Activated T-cell treated with anti-CD3 and anti-CD28 coated beads, Interleukin-2, amount 50 U/mL, for 4 hours (primary cell): ENCODE measurements at regions not wholly inside any gene's neighbourhood (a gene's known extent, or its start where the extent isn't known, plus 50 kb on each side); places are given as distances from the start of the nearest gene placed in this dataset.
"Not testable (repeated sequence)": the region's sequence is repeated elsewhere in the genome, so short reads cannot be mapped to it uniquely, and the experiment has no call there.

Experiments
- ATAC-seq, 2 donors: fragments of 200-7000 bp; cut with Tn5 transposase; one replicate each; pipeline ENCODE4 v1.10.0; 2021
- DNase-seq: peaks from one replicate; pipeline ENCODE4 v3.0.0-alpha.2; 2020
- H3K27me3 Mint-ChIP-seq: one replicate; pipeline ENCODE4 v1.8.0; 2021; ENCODE audit warnings: low read depth, mixed read lengths
- H3K36me3 Mint-ChIP-seq: one replicate; pipeline ENCODE4 v1.8.0; 2022; ENCODE audit warnings: mixed read lengths; ENCODE audit not compliant: insufficient read depth
- H3K4me1 Mint-ChIP-seq: one replicate; pipeline ENCODE4 v1.8.0; 2021; ENCODE audit warnings: low read depth, mixed read lengths
- H3K4me3 Mint-ChIP-seq: one replicate; pipeline ENCODE4 v1.8.0; 2021; ENCODE audit warnings: mild to moderate bottlenecking, moderate library complexity, mixed read lengths
- H3K9me3 Mint-ChIP-seq: one replicate; pipeline ENCODE4 v1.8.0; 2021; ENCODE audit warnings: mixed read lengths

DNA sequence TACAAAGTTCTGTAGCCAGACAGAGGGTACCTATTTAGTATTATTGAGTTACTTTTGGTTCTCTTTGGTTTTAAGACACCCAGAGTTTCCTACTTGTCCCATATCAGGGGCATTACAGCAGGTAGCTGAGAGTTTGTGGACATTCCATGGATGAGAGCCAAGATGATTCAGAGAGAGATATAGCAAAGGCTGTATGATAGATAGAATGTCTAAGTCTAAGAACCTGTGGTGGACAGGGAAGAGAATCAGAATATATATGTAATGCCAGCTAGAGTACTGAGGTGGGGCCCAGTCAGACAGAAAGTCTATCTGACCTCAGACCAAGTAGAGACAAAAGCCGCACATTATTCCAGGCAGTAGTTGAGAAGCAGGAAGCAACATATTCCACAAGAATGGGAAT, 471.8 kb upstream of the CHD1 start:
- not testable (repeated sequence) for H3K36me3 Mint-ChIP-seq, DNase-seq, H3K4me3 Mint-ChIP-seq, H3K9me3 Mint-ChIP-seq, ATAC-seq, H3K4me1 Mint-ChIP-seq, H3K27me3 Mint-ChIP-seq

DNA sequence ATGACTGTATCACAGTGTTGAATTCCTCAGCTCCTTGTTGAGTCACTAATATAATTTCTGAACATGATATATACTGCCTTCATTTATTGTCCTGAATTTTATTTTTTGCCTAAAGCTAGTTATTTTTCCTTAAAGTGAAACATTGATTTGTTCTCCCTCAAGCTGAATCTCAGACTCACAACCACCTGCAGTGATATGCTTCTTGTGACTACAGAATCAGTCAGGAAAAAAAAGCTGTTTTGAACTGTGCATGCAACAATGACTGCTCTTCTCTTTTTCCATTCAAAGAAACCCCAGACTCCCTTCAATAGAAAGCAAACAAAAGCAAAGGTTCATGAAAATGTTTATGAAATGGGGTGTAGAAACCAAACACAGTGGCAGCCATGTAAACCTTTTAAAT, 470.2 kb upstream of the CHD1 start:
- DNase-seq (no peak), ATAC-seq (no peak)
- Mint-ChIP-seq H3K4me1 (no peaks in the 10 kb centered on the region), H3K9me3 (peaks cover 4% of the 10 kb centered on the region), H3K27me3 (no peaks in the 10 kb centered on the region), H3K36me3 (no peaks in the 10 kb centered on the region), H3K4me3 (no peak overlapping the region)

GRCh38 chr5:99386406-99387077, 457.7 kb upstream of the CHD1 start:
- Mint-ChIP-seq H3K36me3 (no peaks in the 10 kb centered on the region), H3K9me3 (peaks cover 12% of the 10 kb centered on the region), H3K27me3 (no peaks in the 10 kb centered on the region), H3K4me3 (no peak overlapping the region), H3K4me1 (no peaks in the 10 kb centered on the region)
- ATAC-seq (no peak), DNase-seq (no peak)

DNA sequence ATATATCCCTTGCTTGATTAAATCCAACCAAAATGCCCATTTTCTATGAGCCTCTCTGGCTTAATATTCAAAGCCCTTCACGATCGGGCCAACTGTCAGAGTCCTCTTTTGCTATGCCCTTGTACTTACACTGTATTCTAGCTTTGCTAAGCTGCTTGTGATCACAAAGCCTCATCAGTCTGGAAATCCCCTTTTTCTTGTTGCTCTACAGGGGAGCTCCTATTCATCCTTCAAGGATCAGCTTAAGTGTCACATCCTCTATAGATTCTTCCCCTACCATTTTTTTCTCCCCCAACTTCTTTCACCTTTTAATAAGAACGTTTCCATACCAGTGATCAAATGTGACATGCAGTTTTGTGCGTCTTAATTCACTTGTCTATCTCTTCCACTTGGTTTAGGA, 450.4 kb upstream of the CHD1 start:
- DNase-seq: no peak
- Mint-ChIP-seq H3K27me3 (no peaks in the 10 kb centered on the region), H3K4me3 (no peak overlapping the region), H3K36me3 (no peaks in the 10 kb centered on the region), H3K9me3 (peaks cover 12% of the 10 kb centered on the region), H3K4me1 (no peaks in the 10 kb centered on the region)
- ATAC-seq: no peak

DNA sequence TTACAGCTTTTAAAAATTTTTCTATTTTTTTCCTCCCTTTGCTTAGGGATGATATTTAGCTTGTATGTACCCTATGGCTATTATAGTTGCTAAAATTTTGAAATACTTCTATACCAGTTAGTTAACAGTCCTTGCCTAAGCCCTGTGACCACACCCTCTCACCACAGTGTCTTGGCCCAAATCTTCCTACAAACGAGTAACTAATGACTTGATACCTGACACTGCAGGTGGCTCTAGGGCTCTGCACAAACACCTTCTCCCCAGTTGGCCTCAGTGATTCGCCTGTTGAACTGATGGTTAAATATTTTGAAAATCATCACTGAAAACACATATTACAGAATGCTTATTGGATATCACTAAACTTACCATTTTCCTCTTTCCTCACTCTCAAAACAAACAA, 449.6 kb upstream of the CHD1 start:
- DNase-seq: no peak
- H3K4me1 Mint-ChIP-seq: no peaks in the 10 kb centered on the region
- no peak overlapping the region for H3K4me3 Mint-ChIP-seq
- peaks cover 12% of the 10 kb centered on the region for H3K9me3 Mint-ChIP-seq
- H3K27me3 Mint-ChIP-seq: no peaks in the 10 kb centered on the region
- no peaks in the 10 kb centered on the region for H3K36me3 Mint-ChIP-seq
- no peak for ATAC-seq

DNA sequence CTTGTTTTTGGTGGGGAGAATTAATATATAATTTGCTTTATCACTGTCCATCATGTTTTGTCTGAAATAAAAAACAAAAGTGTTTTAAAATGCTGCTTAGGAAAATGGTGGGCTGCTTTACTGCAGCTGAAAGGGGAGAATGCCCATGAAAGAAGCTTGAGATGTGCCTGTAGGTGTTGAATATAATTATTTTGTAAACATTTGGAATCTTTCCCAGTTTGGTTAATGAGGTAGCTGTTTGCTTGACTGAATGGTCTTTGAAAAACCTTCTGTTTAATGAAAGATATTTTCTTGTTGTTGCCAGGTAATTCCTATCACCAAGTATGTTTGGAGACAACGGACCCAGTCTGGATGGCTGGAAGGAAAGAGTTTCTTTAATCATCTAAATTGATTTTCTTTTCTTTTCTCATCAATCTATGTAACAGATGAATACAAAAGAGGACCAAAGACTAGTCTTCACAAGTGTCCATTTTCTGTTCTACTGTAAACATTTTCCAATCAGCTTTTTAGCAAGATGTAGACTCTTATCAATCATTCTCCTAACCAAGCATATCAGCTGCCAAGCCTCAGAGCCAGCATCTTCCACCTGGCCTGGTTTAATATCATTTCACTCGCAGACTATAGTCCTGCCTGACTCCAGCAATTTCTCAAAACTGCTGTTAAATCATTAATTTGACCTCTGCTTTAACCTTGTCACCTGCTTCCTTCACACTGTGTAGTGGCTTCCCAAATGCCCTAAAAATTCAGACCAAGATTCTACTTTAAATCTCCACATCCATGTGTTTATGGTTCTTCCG, 441.2 kb upstream of the CHD1 start:
- H3K36me3 Mint-ChIP-seq: no peaks in the 10 kb centered on the region
- H3K27me3 Mint-ChIP-seq: no peaks in the 10 kb centered on the region
- no peaks in the 10 kb centered on the region for H3K9me3 Mint-ChIP-seq
- no peak overlapping the region for H3K4me3 Mint-ChIP-seq
- ATAC-seq (no peak), DNase-seq (no peak)
- H3K4me1 Mint-ChIP-seq: no peaks in the 10 kb centered on the region

DNA sequence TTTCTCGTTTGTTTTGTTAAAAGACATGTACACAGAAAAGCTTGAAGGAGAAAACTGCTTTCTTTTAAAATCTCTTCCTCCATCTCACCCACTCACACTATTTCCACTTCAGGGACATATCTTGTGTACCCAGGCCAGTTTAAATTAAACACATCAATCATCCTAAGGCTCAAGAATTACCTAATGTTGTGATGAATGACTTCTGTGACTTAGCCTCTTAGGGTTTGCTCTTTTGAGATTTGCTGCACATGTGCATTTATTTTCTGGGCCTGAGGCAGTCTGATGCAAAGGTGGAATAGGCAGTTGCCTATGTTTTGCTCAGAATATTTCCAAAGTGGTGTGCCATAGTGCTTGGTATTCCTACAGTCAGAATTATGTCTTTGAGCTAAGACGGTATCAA, 439.9 kb upstream of the CHD1 start:
- no peaks in the 10 kb centered on the region for H3K4me1 Mint-ChIP-seq
- H3K27me3 Mint-ChIP-seq: no peaks in the 10 kb centered on the region
- ATAC-seq: no peak

DNA sequence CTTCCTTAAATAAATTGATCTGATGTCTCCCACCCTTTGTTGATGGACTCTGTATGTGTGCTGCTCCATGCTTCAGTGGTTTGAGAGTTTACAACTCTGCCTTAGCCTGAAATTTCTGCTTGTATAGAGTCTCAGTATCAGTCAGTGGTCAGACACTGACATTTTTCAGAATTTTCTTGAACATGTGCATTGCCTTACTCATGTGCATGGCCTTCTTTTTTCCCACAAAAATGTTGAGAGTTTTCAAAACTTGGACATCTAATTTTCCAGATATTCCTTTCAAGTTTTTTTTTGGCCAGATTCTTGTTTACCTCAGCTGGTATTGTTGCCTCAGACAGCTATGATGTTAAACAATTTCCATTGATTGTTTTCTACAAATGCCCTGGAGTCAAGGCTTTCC, 427.1 kb upstream of the CHD1 start:
- ATAC-seq: no peak
- H3K9me3 Mint-ChIP-seq: peaks cover 3% of the 10 kb centered on the region

More for the DNA sequence above, 439.9 kb upstream of the CHD1 start:
- no peak for DNase-seq
- Mint-ChIP-seq H3K9me3 (no peaks in the 10 kb centered on the region), H3K4me3 (no peak overlapping the region), H3K36me3 (no peaks in the 10 kb centered on the region)

GRCh38 chr5:99349787-99350186, 421.0 kb upstream of the CHD1 start:
- Mint-ChIP-seq H3K9me3 (peaks cover 7% of the 10 kb centered on the region), H3K4me3 (no peak overlapping the region), H3K27me3 (no peaks in the 10 kb centered on the region), H3K4me1 (no peaks in the 10 kb centered on the region), H3K36me3 (no peaks in the 10 kb centered on the region)
- DNase-seq: no peak
- no peak for ATAC-seq

More for the DNA sequence above, 427.1 kb upstream of the CHD1 start:
- H3K36me3 Mint-ChIP-seq: no peaks in the 10 kb centered on the region
- no peak for DNase-seq
- no peaks in the 10 kb centered on the region for H3K27me3 Mint-ChIP-seq
- H3K4me3 Mint-ChIP-seq: no peak overlapping the region
- no peaks in the 10 kb centered on the region for H3K4me1 Mint-ChIP-seq

GRCh38 chr5:99348597-99348996, 419.8 kb upstream of the CHD1 start:
- Mint-ChIP-seq H3K4me3 (no peak overlapping the region), H3K4me1 (no peaks in the 10 kb centered on the region), H3K36me3 (no peaks in the 10 kb centered on the region), H3K27me3 (no peaks in the 10 kb centered on the region), H3K9me3 (peaks cover 4% of the 10 kb centered on the region)
- ATAC-seq (no peak), DNase-seq (no peak)

- ATAC-seq, H3K4me3 Mint-ChIP-seq, H3K4me1 Mint-ChIP-seq, H3K27me3 Mint-ChIP-seq, H3K36me3 Mint-ChIP-seq, DNase-seq: not testable (repeated sequence)
- H3K9me3 Mint-ChIP-seq: peaks cover 24% of the 10 kb centered on the region
Measured at GRCh38 chr5:99339758-99340157, 411.0 kb upstream of the CHD1 start.

- H3K4me3 Mint-ChIP-seq: no peak overlapping the region
- H3K9me3 Mint-ChIP-seq: peaks cover 24% of the 10 kb centered on the region
- H3K27me3 Mint-ChIP-seq: no peaks in the 10 kb centered on the region
- no peaks in the 10 kb centered on the region for H3K4me1 Mint-ChIP-seq
- ATAC-seq (no peak), DNase-seq (no peak)
- H3K36me3 Mint-ChIP-seq: no peaks in the 10 kb centered on the region
Measured at GRCh38 chr5:99334936-99335335, 406.1 kb upstream of the CHD1 start.

DNA sequence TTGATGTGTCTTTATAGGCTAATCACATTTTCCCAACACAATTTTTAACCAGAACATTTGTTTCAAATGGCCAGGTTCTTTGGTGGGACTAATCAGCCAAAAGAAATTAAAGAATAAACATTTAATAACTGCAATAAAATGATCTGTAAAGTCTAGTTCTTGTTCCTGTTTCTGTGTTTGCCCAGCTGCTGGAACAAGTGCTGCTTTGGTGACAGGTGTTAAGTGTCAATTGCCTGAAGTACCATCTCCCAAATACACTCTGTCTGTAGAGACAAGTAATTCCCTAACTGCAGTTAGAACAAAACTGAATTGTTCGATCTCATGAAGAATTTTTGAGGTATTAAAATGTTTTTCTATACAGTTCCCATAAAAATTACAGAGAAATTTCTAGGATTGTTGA, 402.3 kb upstream of the CHD1 start:
- no peak for ATAC-seq
- Mint-ChIP-seq H3K4me1 (no peaks in the 10 kb centered on the region), H3K9me3 (peaks cover 4% of the 10 kb centered on the region), H3K27me3 (no peaks in the 10 kb centered on the region), H3K4me3 (no peak overlapping the region), H3K36me3 (no peaks in the 10 kb centered on the region)
- no peak for DNase-seq

DNA sequence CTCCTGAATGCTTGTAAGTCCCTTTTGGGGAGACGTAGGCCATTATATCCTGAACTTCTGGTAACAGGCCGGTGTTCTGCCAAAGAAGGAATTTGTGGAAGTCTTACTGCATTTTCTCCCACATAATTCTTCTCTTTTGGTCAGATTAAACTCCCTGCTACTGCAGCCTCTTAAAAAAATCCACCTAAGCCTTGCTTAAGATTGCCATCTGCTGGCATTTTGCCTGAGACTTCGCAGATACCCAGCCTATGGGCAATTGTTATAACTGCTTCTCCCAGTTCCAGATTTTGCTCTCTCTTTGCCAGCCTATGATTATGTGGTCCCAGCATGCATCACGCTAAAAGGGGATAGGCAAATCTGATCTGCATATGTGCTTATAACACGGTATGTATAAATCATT, 391.6 kb upstream of the CHD1 start:
- ATAC-seq: no peak
- no peaks in the 10 kb centered on the region for H3K36me3 Mint-ChIP-seq
- no peaks in the 10 kb centered on the region for H3K4me1 Mint-ChIP-seq
- H3K4me3 Mint-ChIP-seq: no peak overlapping the region
- H3K27me3 Mint-ChIP-seq: no peaks in the 10 kb centered on the region
- DNase-seq: no peak
- H3K9me3 Mint-ChIP-seq: no peaks in the 10 kb centered on the region

GRCh38 chr5:99317136-99317535, 388.3 kb upstream of the CHD1 start:
- ATAC-seq: no peak
- Mint-ChIP-seq H3K4me3 (no peak overlapping the region), H3K9me3 (no peaks in the 10 kb centered on the region), H3K36me3 (no peaks in the 10 kb centered on the region), H3K27me3 (no peaks in the 10 kb centered on the region), H3K4me1 (no peaks in the 10 kb centered on the region)
- DNase-seq: no peak
